Mesendoderm (in vitro differentiated cells): ENCODE measurements at regions not wholly inside any gene's neighbourhood (a gene's known extent, or its start where the extent isn't known, plus 50 kb on each side); places are given as distances from the start of the nearest gene placed in this dataset.
"Not testable (repeated sequence)": the region's sequence is repeated elsewhere in the genome, so short reads cannot be mapped to it uniquely, and the experiment has no call there.

Experiments
- DNase-seq: peaks from one replicate; pipeline ENCODE4 v3.0.0; 2013
- H2AK5ac ChIP-seq: 2 replicates; pipeline ENCODE4 v1.6.1; 2013; ENCODE audit warnings: low read length, inconsistent platforms
- H2BK120ac ChIP-seq: 2 replicates; pipeline ENCODE4 v1.6.1; 2013; ENCODE audit warnings: low read depth, mild to moderate bottlenecking, low read length, moderate library complexity, mixed read lengths
- H2BK15ac ChIP-seq: replicated peaks from 2 replicates; pipeline ENCODE4 v1.6.1; 2013; ENCODE audit warnings: low read depth, mild to moderate bottlenecking, moderate library complexity
- H2BK5ac ChIP-seq: 2 replicates; pipeline ENCODE4 v1.6.1; 2013; ENCODE audit warnings: low read length, inconsistent platforms
- H3K18ac ChIP-seq: 2 replicates; pipeline ENCODE4 v1.6.1; 2013; ENCODE audit warnings: mild to moderate bottlenecking, low read length, mixed read lengths
- H3K23ac ChIP-seq: one replicate; pipeline ENCODE4 v1.6.1; 2013; ENCODE audit warnings: low read length
- H3K27ac ChIP-seq: 2 replicates; pipeline ENCODE4 v1.5.1; 2013; ENCODE audit warnings: low read depth, mild to moderate bottlenecking, inconsistent platforms, low read length, moderate library complexity
- H3K27me3 ChIP-seq: 2 replicates; pipeline ENCODE4 v1.6.1; 2013; ENCODE audit warnings: low read length, control low read depth, mild to moderate bottlenecking, inconsistent platforms; ENCODE audit not compliant: insufficient read depth, poor library complexity
- H3K36me3 ChIP-seq: 2 replicates; pipeline ENCODE4 v1.6.1; 2013; ENCODE audit warnings: low read length, inconsistent platforms; ENCODE audit not compliant: control insufficient read depth, insufficient read depth
- H3K4ac ChIP-seq: one replicate; pipeline ENCODE4 v1.6.1; 2013; ENCODE audit warnings: low read depth, mild to moderate bottlenecking, low read length, moderate library complexity
- H3K4me1 ChIP-seq: 2 replicates; pipeline ENCODE4 v1.6.1; 2013; ENCODE audit warnings: low read depth, low read length, inconsistent platforms; ENCODE audit not compliant: control insufficient read depth
- H3K4me2 ChIP-seq: 2 replicates; pipeline ENCODE4 v1.6.1; 2013; ENCODE audit warnings: low read length
- H3K4me3 ChIP-seq: 2 replicates; pipeline ENCODE4 v1.5.1; 2013; ENCODE audit warnings: mild to moderate bottlenecking, low read length
- H3K56ac ChIP-seq: one replicate; pipeline ENCODE4 v1.6.1; 2013; ENCODE audit warnings: low read length
- H3K79me1 ChIP-seq: 2 replicates; pipeline ENCODE4 v1.6.1; 2013; ENCODE audit warnings: low read length, inconsistent platforms
- H3K79me2 ChIP-seq: 2 replicates; pipeline ENCODE4 v1.6.1; 2013; ENCODE audit warnings: mild to moderate bottlenecking, low read length; ENCODE audit not compliant: control insufficient read depth, insufficient read depth
- H3K9ac ChIP-seq: 2 replicates; pipeline ENCODE4 v1.6.1; 2013; ENCODE audit warnings: low read length, inconsistent platforms
- H4K5ac ChIP-seq: one replicate; pipeline ENCODE4 v1.6.1; 2013; ENCODE audit warnings: low read length
- H4K8ac ChIP-seq: one replicate; pipeline ENCODE4 v1.6.1; 2013; ENCODE audit warnings: low read depth, mild to moderate bottlenecking, control low read depth, low read length, moderate library complexity
- WGBS: extraction: QIAGEN DNeasy Blood & Tissue Kit; methylation state at CpG from one replicate; pipeline ENCODE4 v1.1.7; 2013; ENCODE audit warnings: low lambda C conversion rate, missing lambda C conversion rate; ENCODE audit not compliant: insufficient coverage; ENCODE audit errors: extremely low coverage; 5-methylcytosine and 5-hydroxymethylcytosine counted together

- not testable (repeated sequence) for H3K36me3 ChIP-seq, H3K4me1 ChIP-seq, H3K9ac ChIP-seq, H3K23ac ChIP-seq, H3K4me3 ChIP-seq, H2BK15ac ChIP-seq, H3K4me2 ChIP-seq, H3K18ac ChIP-seq, H3K27me3 ChIP-seq, H3K79me1 ChIP-seq, H2AK5ac ChIP-seq, H3K79me2 ChIP-seq, H4K8ac ChIP-seq, DNase-seq, H2BK120ac ChIP-seq, H3K27ac ChIP-seq, H3K4ac ChIP-seq, H3K56ac ChIP-seq, H4K5ac ChIP-seq, H2BK5ac ChIP-seq
- WGBS = no CpG with 5 or more reads among the region's 8 CpGs
Measured at GRCh38 chr20:29120088-29120487, 2137.4 kb upstream of the DEFB115 start.

GRCh38 chr20:29120575-29120974 is 2136.9 kb upstream of the DEFB115 start:
- not testable (repeated sequence) for H3K27me3 ChIP-seq, H2BK5ac ChIP-seq, H2BK120ac ChIP-seq, H4K5ac ChIP-seq, H3K4me3 ChIP-seq, H3K27ac ChIP-seq, H3K4me2 ChIP-seq, DNase-seq, H3K79me1 ChIP-seq, H3K56ac ChIP-seq, H3K36me3 ChIP-seq, H3K79me2 ChIP-seq, H2BK15ac ChIP-seq, H4K8ac ChIP-seq, H3K23ac ChIP-seq, H3K4me1 ChIP-seq, H3K9ac ChIP-seq, H2AK5ac ChIP-seq, H3K18ac ChIP-seq, H3K4ac ChIP-seq
- no CpG with 5 or more reads among the region's 2 CpGs for WGBS

GRCh38 chr20:29122784-29123183 is 2134.7 kb upstream of the DEFB115 start:
- not testable (repeated sequence) for H3K27ac ChIP-seq, H3K4me3 ChIP-seq, H4K5ac ChIP-seq, H3K9ac ChIP-seq, H2BK120ac ChIP-seq, H4K8ac ChIP-seq, H3K4ac ChIP-seq, H3K27me3 ChIP-seq, H3K79me1 ChIP-seq, H2BK5ac ChIP-seq, H2AK5ac ChIP-seq, H3K4me1 ChIP-seq, H3K36me3 ChIP-seq, H3K18ac ChIP-seq, H2BK15ac ChIP-seq, H3K4me2 ChIP-seq, H3K23ac ChIP-seq, H3K56ac ChIP-seq, DNase-seq, H3K79me2 ChIP-seq
- WGBS = no CpG with 5 or more reads among the region's 3 CpGs

- Histone ChIP-seq H3K18ac (no peak overlapping the region), H4K8ac (no peak overlapping the region), H3K56ac (no peak overlapping the region), H3K4me1 (no peaks in the 10 kb centered on the region), H3K27me3 (no peaks in the 10 kb centered on the region), H2BK5ac (no peak overlapping the region), H3K9ac (no peak overlapping the region), H3K4me3 (no peak overlapping the region), H2BK15ac (no peak overlapping the region), H3K4me2 (no peak overlapping the region), H3K36me3 (no peaks in the 10 kb centered on the region), H4K5ac (no peak overlapping the region), H3K4ac (no peak overlapping the region), H3K23ac (no peak overlapping the region), H2BK120ac (no peak overlapping the region), H3K79me2 (no peaks in the 10 kb centered on the region), H3K27ac (no peak overlapping the region), H2AK5ac (no peak overlapping the region), H3K79me1 (no peaks in the 10 kb centered on the region)
- DNase-seq = no peak
- WGBS = no CpG with 5 or more reads among the region's 1 CpG
Measured at GRCh38 chr20:29123861-29124260, 2133.6 kb upstream of the DEFB115 start.
